Body of pancreas (tissue), 4 donors: ENCODE measurements at regions not wholly inside any gene's neighbourhood (a gene's known extent, or its start where the extent isn't known, plus 50 kb on each side); places are given as distances from the start of the nearest gene placed in this dataset.

ENCODE experiments used
- ATAC-seq: fragments of 150-250 bp; one replicate; pipeline ENCODE4 v1.9.1; 2016
- DNase-seq, 4 donors: peaks; one replicate each; pipeline ENCODE4 v3.0.0-alpha.2; 2019
- H3K27ac ChIP-seq, 4 donors: fragments of 200-600 bp; sonication (generic); 1 replicate in 3 of 4; 2 replicates in 1 of 4; pipeline versions ENCODE4 v1.5.1 to v1.6.1; 2016 to 2019; ENCODE audit warnings: mild to moderate bottlenecking in 1 of 4, mixed read lengths in 1 of 4, moderate library complexity in 1 of 4
- H3K27me3 ChIP-seq, 2 donors: fragments of 200-600 bp; sonication (generic); one replicate each; pipeline ENCODE4 v1.6.0; 2016; ENCODE audit warnings: mild to moderate bottlenecking in 1 of 2
- H3K36me3 ChIP-seq, 2 donors: fragments of 200-600 bp; sonication (generic); replicated peaks in 1 of 2; 2 replicates each; pipeline ENCODE4 v1.5.1; 2016; ENCODE audit warnings: low read depth in 2 of 2; ENCODE audit not compliant: insufficient read depth in 1 of 2
- H3K4me1 ChIP-seq: fragments of 200-600 bp; sonication (generic); one replicate; pipeline ENCODE4 v1.6.0; 2016
- H3K4me3 ChIP-seq, 2 donors: fragments of 200-600 bp; sonication (generic); 1 replicate in 1 of 2; 2 replicates in 1 of 2; pipeline ENCODE4 v1.5.1; 2016 to 2019
- H3K9me3 ChIP-seq, 3 donors: fragments of 200-600 bp; sonication (generic); 1 replicate in 2 of 3; 2 replicates in 1 of 3; pipeline ENCODE4 v1.5.1; 2016
- POLR2A ChIP-seq, 3 donors: fragments of 450-650 bp; IDR thresholded peaks; one replicate each; pipeline ENCODE4 v1.6.1; 2016; ENCODE audit warnings: antibody characterized with exemption in 3 of 3, mild to moderate bottlenecking in 2 of 3
- WGBS, 2 donors: methylation state at CpG; one replicate each; pipeline ENCODE4 v1.1.5; 2017; 5-methylcytosine and 5-hydroxymethylcytosine counted together
- intact Hi-C: fragments of 100-400 bp; cut with DNase I; formaldehyde crosslinking; loops from one replicate; pipeline ENCODE4 v1.15.1; 2023
- TF ChIP-seq, protein P1 (sequence below), 7 experiments: fragments of 450-650 bp in 4 of 7; fragments of 200-600 bp in 3 of 7; sonication (generic) in 3 of 7; IDR thresholded peaks; one replicate each; pipeline ENCODE4 v1.5.1; 2016 to 2019; ENCODE audit warnings: antibody characterized with exemption in 7 of 7

- DNase-seq (no peak), ATAC-seq (no peak)
- Histone ChIP-seq H3K9me3 (no peaks in the 10 kb centered on the region), H3K27ac (no peak overlapping the region), H3K4me1 (no peaks in the 10 kb centered on the region), H3K36me3 (no peaks in the 10 kb centered on the region), H3K4me3 (no peak overlapping the region), H3K27me3 (no peaks in the 10 kb centered on the region)
- WGBS, 2 donors: 81 to 82% methylated on average over 3 of the region's 3 CpGs
- TF ChIP-seq, protein P1, sequence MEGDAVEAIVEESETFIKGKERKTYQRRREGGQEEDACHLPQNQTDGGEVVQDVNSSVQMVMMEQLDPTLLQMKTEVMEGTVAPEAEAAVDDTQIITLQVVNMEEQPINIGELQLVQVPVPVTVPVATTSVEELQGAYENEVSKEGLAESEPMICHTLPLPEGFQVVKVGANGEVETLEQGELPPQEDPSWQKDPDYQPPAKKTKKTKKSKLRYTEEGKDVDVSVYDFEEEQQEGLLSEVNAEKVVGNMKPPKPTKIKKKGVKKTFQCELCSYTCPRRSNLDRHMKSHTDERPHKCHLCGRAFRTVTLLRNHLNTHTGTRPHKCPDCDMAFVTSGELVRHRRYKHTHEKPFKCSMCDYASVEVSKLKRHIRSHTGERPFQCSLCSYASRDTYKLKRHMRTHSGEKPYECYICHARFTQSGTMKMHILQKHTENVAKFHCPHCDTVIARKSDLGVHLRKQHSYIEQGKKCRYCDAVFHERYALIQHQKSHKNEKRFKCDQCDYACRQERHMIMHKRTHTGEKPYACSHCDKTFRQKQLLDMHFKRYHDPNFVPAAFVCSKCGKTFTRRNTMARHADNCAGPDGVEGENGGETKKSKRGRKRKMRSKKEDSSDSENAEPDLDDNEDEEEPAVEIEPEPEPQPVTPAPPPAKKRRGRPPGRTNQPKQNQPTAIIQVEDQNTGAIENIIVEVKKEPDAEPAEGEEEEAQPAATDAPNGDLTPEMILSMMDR (IDR thresholded peaks at IDR 0.05): no peak
- TF ChIP-seq POLR2A (IDR thresholded peaks at IDR 0.05): no peak
- intact Hi-C loops: no loop called here
Measured at GRCh38 chr18:44259610-44260009, 421.1 kb upstream of the SETBP1 start.

DNA sequence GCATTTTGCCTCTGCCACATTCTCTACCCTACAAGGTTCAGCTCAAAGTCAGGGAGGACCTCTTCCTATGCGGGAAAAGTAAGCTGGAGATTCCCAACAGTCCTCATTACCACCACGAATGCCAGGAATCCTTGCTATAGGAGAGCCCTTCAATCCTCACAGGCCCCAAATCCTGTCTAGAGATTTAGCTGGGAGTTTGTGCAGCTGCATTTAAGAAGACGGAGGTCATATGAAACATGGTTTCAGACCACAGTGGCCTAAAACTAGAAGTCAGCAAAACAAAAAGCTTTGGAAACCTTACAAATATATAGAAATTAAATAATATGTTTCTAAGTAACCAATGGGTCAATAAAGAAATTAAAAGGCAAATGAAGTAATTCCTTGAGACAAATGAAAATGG lies 415.3 kb upstream of the SETBP1 start:
- no peaks in the 10 kb centered on the region for H3K27me3 ChIP-seq
- no peak overlapping the region for H3K4me3 ChIP-seq
- no peak overlapping the region for H3K27ac ChIP-seq
- H3K9me3 ChIP-seq: no peaks in the 10 kb centered on the region
- H3K4me1 ChIP-seq: no peaks in the 10 kb centered on the region
- 66 to 78% methylated on average over 3 of the region's 3 CpGs for WGBS, 2 donors
- no peak for ATAC-seq
- no peak for DNase-seq
- TF ChIP-seq POLR2A (IDR thresholded peaks at IDR 0.05): no peak
- no peaks in the 10 kb centered on the region for H3K36me3 ChIP-seq
- intact Hi-C loops: no loop called here

DNA sequence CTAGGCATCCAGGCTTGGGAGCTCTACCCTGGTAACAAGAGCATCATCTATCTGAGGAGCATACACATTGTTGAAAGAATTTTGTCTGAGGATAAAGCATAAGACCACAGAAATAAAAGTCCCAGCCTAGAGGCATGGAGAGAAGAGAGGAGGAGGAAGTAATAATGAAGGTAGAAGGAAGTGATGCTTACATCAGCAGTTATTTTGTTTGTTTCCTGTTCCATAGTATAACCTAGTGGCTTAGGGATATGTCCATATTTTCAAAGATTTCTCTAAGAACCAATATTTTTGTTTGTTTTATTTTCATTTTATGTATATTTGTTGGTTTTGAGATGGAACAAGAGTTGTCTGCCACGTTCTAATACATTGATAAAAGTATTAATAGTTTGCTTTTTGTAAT lies 407.4 kb upstream of the SETBP1 start:
- Histone ChIP-seq H3K4me1 (no peaks in the 10 kb centered on the region), H3K36me3 (no peaks in the 10 kb centered on the region), H3K27ac (no peak overlapping the region), H3K9me3 (no peaks in the 10 kb centered on the region), H3K4me3 (no peak overlapping the region), H3K27me3 (no peaks in the 10 kb centered on the region)
- WGBS, 2 donors: 43 to 71% methylated on average over 1 of the region's 1 CpG
- intact Hi-C loops: no loop called here
- no peak for ATAC-seq
- TF ChIP-seq POLR2A (IDR thresholded peaks at IDR 0.05): no peak
- TF ChIP-seq, protein P1 (IDR thresholded peaks at IDR 0.05): no peak
- no peak for DNase-seq

- Histone ChIP-seq H3K4me3 (no peak overlapping the region), H3K36me3 (no peaks in the 10 kb centered on the region), H3K27ac (no peak overlapping the region), H3K4me1 (no peaks in the 10 kb centered on the region), H3K9me3 (no peaks in the 10 kb centered on the region), H3K27me3 (no peaks in the 10 kb centered on the region)
- intact Hi-C loops: no loop called here
- TF ChIP-seq POLR2A (IDR thresholded peaks at IDR 0.05): no peak
- TF ChIP-seq, protein P1 (IDR thresholded peaks at IDR 0.05): no peak
- no peak for ATAC-seq
- no peak for DNase-seq
- WGBS, 2 donors: 82 to 83% methylated on average over 2 of the region's 2 CpGs
Measured at GRCh38 chr18:44280479-44280878, 400.2 kb upstream of the SETBP1 start.

GRCh38 chr18:44286049-44286448 lies 394.6 kb upstream of the SETBP1 start:
- no peaks in the 10 kb centered on the region for H3K27me3 ChIP-seq
- no peak overlapping the region for H3K27ac ChIP-seq
- intact Hi-C loops: no loop called here
- no peaks in the 10 kb centered on the region for H3K4me1 ChIP-seq
- TF ChIP-seq POLR2A (IDR thresholded peaks at IDR 0.05): no peak
- TF ChIP-seq, protein P1 (IDR thresholded peaks at IDR 0.05): no peak
- no peaks in the 10 kb centered on the region for H3K9me3 ChIP-seq
- H3K4me3 ChIP-seq: no peak overlapping the region
- no peaks in the 10 kb centered on the region for H3K36me3 ChIP-seq
- ATAC-seq (no peak), DNase-seq (no peak)
- 75 to 78% methylated on average over 2 of the region's 2 CpGs for WGBS, 2 donors
